ENCODE measurements at regions not wholly inside any gene's neighbourhood (a gene's known extent, or its start where the extent isn't known, plus 50 kb on each side); places are given as distances from the start of the nearest gene placed in this dataset.
"Not testable (repeated sequence)": the region's sequence is repeated elsewhere in the genome, so short reads cannot be mapped to it uniquely, and the experiment has no call there.

GRCh38 chr20:28562899-28563521, 2694.5 kb upstream of the DEFB115 start:
- H3K4me2 ChIP-seq = peak overlapping the region; percentile 54
- ATAC-seq (peak; percentile 88 to 97), DNase-seq (ENCODE audit: low read depth in 1 of 2, low spot score in 1 of 2) (peak; percentile 21 to 90)
- H3K4me3 ChIP-seq, FAIRE-seq: not testable (repeated sequence)
- peaks cover 23% of the 10 kb centered on the region for H3K4me1 ChIP-seq
- CTCF ChIA-PET = interaction anchor here (1.1 to 1.4 kb wide), 2 partner anchors 32 to 39 kb away, joined by 3 to 4 read pairs; no protein-coding TSS in a partner anchor
- WGBS (ENCODE audit: missing lambda C conversion rate) = 2% methylated on average over 6 of the region's 6 CpGs
- TF ChIP-seq FOSL2 (IDR thresholded peaks at IDR 0.05) = 0 out of 2 replicates have a peak, but pooled peaks have one; percentile 9
- peak; percentile 91 for TF ChIP-seq FOSL2 (CRISPR knock-in tag; IDR thresholded peaks at IDR 0.05)
- TF ChIP-seq, protein P1, sequence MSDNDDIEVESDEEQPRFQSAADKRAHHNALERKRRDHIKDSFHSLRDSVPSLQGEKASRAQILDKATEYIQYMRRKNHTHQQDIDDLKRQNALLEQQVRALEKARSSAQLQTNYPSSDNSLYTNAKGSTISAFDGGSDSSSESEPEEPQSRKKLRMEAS (IDR thresholded peaks at IDR 0.05) = peak; percentile 39; the same call in 1 of the 2 replicates
- peak in 1 of 2 experiments; percentile 42; a peak in 1 of 5 replicates for TF ChIP-seq JUN (IDR thresholded peaks at IDR 0.05)
- peak in 1 of 2 experiments; percentile 2; a peak in 2 of 4 replicates for TF ChIP-seq CEBPB (IDR thresholded peaks at IDR 0.05)
- TF ChIP-seq EP300 (IDR thresholded peaks at IDR 0.05) = peak; percentile 67 to 71; a peak in 3 of 5 replicates
- TF ChIP-seq, protein P2, sequence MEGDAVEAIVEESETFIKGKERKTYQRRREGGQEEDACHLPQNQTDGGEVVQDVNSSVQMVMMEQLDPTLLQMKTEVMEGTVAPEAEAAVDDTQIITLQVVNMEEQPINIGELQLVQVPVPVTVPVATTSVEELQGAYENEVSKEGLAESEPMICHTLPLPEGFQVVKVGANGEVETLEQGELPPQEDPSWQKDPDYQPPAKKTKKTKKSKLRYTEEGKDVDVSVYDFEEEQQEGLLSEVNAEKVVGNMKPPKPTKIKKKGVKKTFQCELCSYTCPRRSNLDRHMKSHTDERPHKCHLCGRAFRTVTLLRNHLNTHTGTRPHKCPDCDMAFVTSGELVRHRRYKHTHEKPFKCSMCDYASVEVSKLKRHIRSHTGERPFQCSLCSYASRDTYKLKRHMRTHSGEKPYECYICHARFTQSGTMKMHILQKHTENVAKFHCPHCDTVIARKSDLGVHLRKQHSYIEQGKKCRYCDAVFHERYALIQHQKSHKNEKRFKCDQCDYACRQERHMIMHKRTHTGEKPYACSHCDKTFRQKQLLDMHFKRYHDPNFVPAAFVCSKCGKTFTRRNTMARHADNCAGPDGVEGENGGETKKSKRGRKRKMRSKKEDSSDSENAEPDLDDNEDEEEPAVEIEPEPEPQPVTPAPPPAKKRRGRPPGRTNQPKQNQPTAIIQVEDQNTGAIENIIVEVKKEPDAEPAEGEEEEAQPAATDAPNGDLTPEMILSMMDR (IDR thresholded peaks at IDR 0.05) = peak; percentile 22; the same call in 2 of the 3 replicates
- TF ChIP-seq HOXB13 (CRISPR knock-in tag; IDR thresholded peaks at IDR 0.05; ENCODE audit: low read depth) = peak; percentile 54; the same call in 1 of the 2 replicates
- 0 out of 2 replicates have a peak, but pooled peaks have one; percentile 11 for TF ChIP-seq GATA3 (IDR thresholded peaks at IDR 0.05; ENCODE audit: borderline replicate concordance)
- TF ChIP-seq MAFK (IDR thresholded peaks at IDR 0.05; ENCODE audit: partially characterized antibody) = peak; percentile 1
- peak; percentile 75; the same call in 1 of the 2 replicates for TF ChIP-seq JUNB (IDR thresholded peaks at IDR 0.05)
- peak; percentile 66; the same call in 1 of the 2 replicates for TF ChIP-seq TFCP2L1 (CRISPR knock-in tag; IDR thresholded peaks at IDR 0.05)
- TF ChIP-seq, protein P3, sequence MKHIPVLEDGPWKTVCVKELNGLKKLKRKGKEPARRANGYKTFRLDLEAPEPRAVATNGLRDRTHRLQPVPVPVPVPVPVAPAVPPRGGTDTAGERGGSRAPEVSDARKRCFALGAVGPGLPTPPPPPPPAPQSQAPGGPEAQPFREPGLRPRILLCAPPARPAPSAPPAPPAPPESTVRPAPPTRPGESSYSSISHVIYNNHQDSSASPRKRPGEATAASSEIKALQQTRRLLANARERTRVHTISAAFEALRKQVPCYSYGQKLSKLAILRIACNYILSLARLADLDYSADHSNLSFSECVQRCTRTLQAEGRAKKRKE (CRISPR knock-in tag; IDR thresholded peaks at IDR 0.05; ENCODE audit: low read depth) = peak; percentile 61; the same call in 1 of the 2 replicates
- H3K27ac ChIP-seq = peak overlapping the region; percentile 87 to 99
- POLR2A ChIA-PET = interaction anchor here (2.9 kb wide), 1 partner anchor 40 kb away, joined by 27 read pairs; no protein-coding TSS in a partner anchor
- H3K9me3 ChIP-seq = peaks cover 21% of the 10 kb centered on the region

DNA sequence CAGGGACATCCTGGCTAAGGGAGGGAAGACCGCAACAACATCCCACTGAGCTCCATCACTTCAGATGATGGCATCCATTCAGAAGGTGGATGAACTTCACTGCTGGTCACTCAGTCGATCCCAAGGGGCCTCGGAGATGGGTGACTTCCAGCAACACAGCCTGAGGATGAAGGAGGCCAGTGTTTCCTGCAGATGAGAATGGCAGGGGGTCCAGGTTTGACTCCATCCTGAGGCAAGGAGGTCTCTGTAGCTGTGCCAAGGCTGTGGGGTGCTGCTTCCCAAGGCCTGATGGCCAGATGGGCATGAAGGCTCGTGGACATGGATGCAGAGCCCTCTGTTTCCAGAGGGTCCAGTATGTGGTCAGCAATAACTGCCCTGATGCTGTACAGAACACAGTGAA, 2693.4 kb upstream of the DEFB115 start:
- H3K4me2 ChIP-seq = peak overlapping the region; percentile 54
- CTCF ChIA-PET = interaction anchor here (0.7 kb wide), 1 partner anchor 19 kb away, joined by 3 read pairs; no protein-coding TSS in a partner anchor
- WGBS (ENCODE audit: missing lambda C conversion rate) = 27% methylated on average over 4 of the region's 4 CpGs
- peaks cover 21% of the 10 kb centered on the region for H3K4me1 ChIP-seq
- POLR2A ChIA-PET = interaction anchor here (2.9 kb wide), 1 partner anchor 39 kb away, joined by 27 read pairs; no protein-coding TSS in a partner anchor
- H3K9me3 ChIP-seq = peaks cover 18% of the 10 kb centered on the region
- peak overlapping the region; percentile 87 to 99 for H3K27ac ChIP-seq
- H3K4me3 ChIP-seq; FAIRE-seq; DNase-seq (ENCODE audit: low read depth in 1 of 2, low spot score in 1 of 2); ATAC-seq: not testable (repeated sequence)

DNA sequence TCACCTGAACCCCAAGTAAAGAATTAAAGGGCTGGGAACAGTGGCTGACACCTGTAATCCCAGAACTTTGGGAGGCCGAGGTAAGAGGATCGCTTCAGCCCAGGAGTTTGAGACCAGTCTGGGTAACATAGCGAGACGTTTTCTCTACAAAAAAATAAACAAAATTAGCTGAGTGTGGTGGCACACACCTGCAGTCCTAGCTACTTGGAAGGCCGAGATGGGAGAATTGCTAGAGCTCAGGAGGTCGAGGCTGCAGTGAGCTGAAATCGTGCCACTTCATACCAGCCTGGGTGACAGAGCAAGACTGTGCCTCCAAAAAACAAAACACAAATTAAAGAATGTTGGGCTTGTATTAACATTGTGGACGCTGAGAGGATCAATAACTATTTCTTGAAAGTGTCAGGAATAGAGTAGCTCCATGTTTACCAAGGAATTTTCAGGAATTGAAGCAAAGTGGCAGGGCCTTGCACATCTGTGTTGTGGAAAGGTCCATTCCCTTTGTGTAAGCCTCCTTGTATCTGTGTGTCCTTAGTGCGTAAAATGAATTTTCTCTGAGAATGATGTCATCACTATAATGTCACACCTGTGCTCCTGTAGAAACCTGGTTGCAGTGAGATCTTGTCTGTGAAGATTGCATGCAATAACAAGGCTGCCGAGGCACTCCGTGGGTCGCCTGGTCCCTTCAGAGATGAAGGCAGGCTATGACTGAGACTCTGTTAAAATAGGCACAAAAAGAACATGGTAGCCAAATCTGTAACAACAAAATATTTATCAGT, 2692.6 kb upstream of the DEFB115 start:
- Histone ChIP-seq H3K27ac (peak overlapping the region; percentile 87 to 99; a peak in 5 of 6 replicates), H3K9me3 (peaks cover 13% of the 10 kb centered on the region; the same call in 2 of the 3 replicates), H3K4me1 (peaks cover 21% of the 10 kb centered on the region)
- DNase-seq (ENCODE audit: low read depth in 1 of 2, low spot score in 1 of 2); H3K4me3 ChIP-seq; ATAC-seq; H3K4me2 ChIP-seq; CTCF ChIA-PET; FAIRE-seq; POLR2A ChIA-PET: not testable (repeated sequence)
- 33% methylated on average over 12 of the region's 12 CpGs for WGBS (ENCODE audit: missing lambda C conversion rate)

DNA sequence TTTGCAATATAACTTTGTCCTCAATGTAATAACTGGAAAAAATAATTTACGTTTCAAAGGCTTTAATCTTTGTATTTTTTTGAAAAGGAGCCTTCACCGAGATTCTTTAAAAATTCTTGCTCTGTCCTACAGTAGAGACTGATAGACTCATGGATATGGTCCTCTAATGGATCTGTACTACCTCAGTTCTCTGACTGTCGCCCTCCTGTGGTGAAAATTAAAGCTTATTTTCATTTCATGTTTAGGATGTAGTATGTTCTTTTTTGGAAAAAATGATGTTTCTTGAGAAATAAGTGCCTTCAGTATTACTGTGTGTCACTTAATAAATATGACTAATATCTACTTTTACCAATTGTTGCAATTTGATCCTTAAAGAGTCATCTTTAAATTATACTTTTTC, 2681.5 kb upstream of the DEFB115 start:
- POLR2A ChIA-PET, CTCF ChIA-PET, H3K4me1 ChIP-seq, FAIRE-seq, H3K27ac ChIP-seq, ATAC-seq, H3K4me3 ChIP-seq, H3K4me2 ChIP-seq: not testable (repeated sequence)
- peak in 1 of 2 experiments; percentile 45 for DNase-seq (ENCODE audit: low read depth in 1 of 2, low spot score in 1 of 2)
- H3K9me3 ChIP-seq = peaks cover 13% of the 10 kb centered on the region; the same call in 2 of the 3 replicates
- WGBS (ENCODE audit: missing lambda C conversion rate) = 67% methylated on average over 3 of the region's 3 CpGs

GRCh38 chr20:28591680-28592079, 2665.8 kb upstream of the DEFB115 start:
- POLR2A ChIA-PET; H3K27ac ChIP-seq; H3K4me3 ChIP-seq; H3K4me2 ChIP-seq; FAIRE-seq; DNase-seq (ENCODE audit: low read depth in 1 of 2, low spot score in 1 of 2); CTCF ChIA-PET; H3K9me3 ChIP-seq; ATAC-seq; H3K4me1 ChIP-seq: not testable (repeated sequence)
- 76% methylated on average over 3 of the region's 3 CpGs for WGBS (ENCODE audit: missing lambda C conversion rate)

- FAIRE-seq, POLR2A ChIA-PET: not testable (repeated sequence)
- WGBS (ENCODE audit: missing lambda C conversion rate) = 94% methylated on average over 3 of the region's 4 CpGs
These were observed 2664.1 kb upstream of the DEFB115 start for GRCh38 chr20:28593383-28593782.

DNA sequence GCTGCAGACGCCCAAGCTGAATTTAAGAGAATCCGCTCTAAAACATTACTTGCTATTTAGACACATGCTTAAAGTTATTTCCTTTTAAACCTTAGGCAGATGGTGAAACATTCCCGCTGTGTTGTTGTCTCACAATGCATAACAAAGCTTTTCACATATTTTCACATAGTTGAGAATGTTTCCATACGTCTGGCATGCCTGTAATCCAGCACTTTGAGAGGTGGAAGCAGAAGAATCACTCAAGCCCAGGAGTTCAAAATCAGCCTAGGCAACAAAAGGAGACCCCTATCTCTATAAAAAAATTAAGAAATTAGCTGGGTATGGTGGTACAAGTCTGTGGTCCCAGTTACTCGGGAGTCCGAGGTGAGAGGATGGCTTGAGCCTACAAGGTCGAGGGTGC, 2663.0 kb upstream of the DEFB115 start:
- H3K4me2 ChIP-seq; FAIRE-seq; H3K9me3 ChIP-seq; H3K27ac ChIP-seq; ATAC-seq; H3K4me3 ChIP-seq; H3K4me1 ChIP-seq; DNase-seq (ENCODE audit: low read depth in 1 of 2, low spot score in 1 of 2): not testable (repeated sequence)
- WGBS (ENCODE audit: missing lambda C conversion rate) = 70% methylated on average over 6 of the region's 7 CpGs
- ChIA-PET CTCF (interaction anchor here (0.9 kb wide), 1 partner anchor 31 kb away, joined by 3 read pairs; no protein-coding TSS in a partner anchor), POLR2A (interaction anchor here (1.2 kb wide), 1 partner anchor 8 kb away, joined by 3 read pairs; no protein-coding TSS in a partner anchor)

More at GRCh38 chr20:28593383-28593782, 2664.1 kb upstream of the DEFB115 start:
- DNase-seq (ENCODE audit: low read depth in 1 of 2, low spot score in 1 of 2); H3K27ac ChIP-seq; H3K9me3 ChIP-seq; H3K4me3 ChIP-seq; H3K4me2 ChIP-seq; ATAC-seq; CTCF ChIA-PET; H3K4me1 ChIP-seq: not testable (repeated sequence)
